H9 (cell line): ENCODE measurements at regions not wholly inside any gene's neighbourhood (a gene's known extent, or its start where the extent isn't known, plus 50 kb on each side); places are given as distances from the start of the nearest gene placed in this dataset.
A peak's percentile ranks its signal among the peaks of the same experiment; 100 is the strongest.

Experiments used
- DNase-seq: peaks from one replicate; pipeline ENCODE4 v3.0.0-alpha.2; 2017
- H2AFZ ChIP-seq: one replicate; pipeline ENCODE4 v1.6.1; 2013; ENCODE audit warnings: mild to moderate bottlenecking, low read length, control low read depth, moderate library complexity
- H2AK5ac ChIP-seq: 2 replicates; pipeline ENCODE4 v1.6.1; 2013; ENCODE audit warnings: low read length, control low read depth, mixed read lengths; ENCODE audit not compliant: insufficient read length
- H2BK120ac ChIP-seq: one replicate; pipeline ENCODE4 v1.6.1; 2013; ENCODE audit warnings: low read depth, mild to moderate bottlenecking, low read length, control low read depth, inconsistent platforms; ENCODE audit not compliant: poor library complexity, severe bottlenecking
- H2BK12ac ChIP-seq: 2 replicates; pipeline ENCODE4 v1.6.1; 2013; ENCODE audit warnings: low read length, control low read depth, mixed read lengths, low read depth; ENCODE audit not compliant: insufficient read length
- H2BK15ac ChIP-seq: 2 replicates; pipeline ENCODE4 v1.6.1; 2013; ENCODE audit warnings: low read depth, low read length, control low read depth
- H2BK20ac ChIP-seq: one replicate; pipeline ENCODE4 v1.6.1; 2013; ENCODE audit warnings: low read depth, mild to moderate bottlenecking, low read length, control low read depth, inconsistent platforms; ENCODE audit not compliant: poor library complexity, severe bottlenecking
- H2BK5ac ChIP-seq: 2 replicates; pipeline ENCODE4 v1.6.1; 2013; ENCODE audit warnings: low read length, control low read depth, mixed read lengths; ENCODE audit not compliant: insufficient read length
- H3K14ac ChIP-seq: 2 replicates; pipeline ENCODE4 v1.6.1; 2013; ENCODE audit warnings: low read length, control low read depth; ENCODE audit not compliant: insufficient read depth
- H3K18ac ChIP-seq: 2 replicates; pipeline ENCODE4 v1.6.1; 2013; ENCODE audit warnings: low read depth, mild to moderate bottlenecking, mixed read lengths, low read length, control low read depth; ENCODE audit not compliant: insufficient read length
- H3K23ac ChIP-seq: 2 replicates; pipeline ENCODE4 v1.6.1; 2013; ENCODE audit warnings: low read length, control low read depth, mixed read lengths, low read depth; ENCODE audit not compliant: insufficient read length
- H3K23me2 ChIP-seq: 2 replicates; pipeline ENCODE4 v1.6.1; 2013; ENCODE audit warnings: low read depth, mild to moderate bottlenecking, mixed read lengths, low read length, control low read depth; ENCODE audit not compliant: insufficient read length, poor library complexity, severe bottlenecking
- H3K27ac ChIP-seq: 2 replicates; pipeline ENCODE4 v1.5.1; 2013; ENCODE audit warnings: low read length, control low read depth, mixed read lengths, low read depth; ENCODE audit not compliant: insufficient read length
- H3K27me3 ChIP-seq: 2 replicates; pipeline ENCODE4 v1.6.1; 2013; ENCODE audit warnings: low read length, control low read depth, inconsistent platforms; ENCODE audit not compliant: insufficient read depth
- H3K4ac ChIP-seq: 2 replicates; pipeline ENCODE4 v1.6.1; 2013; ENCODE audit warnings: low read depth, mild to moderate bottlenecking, control low read depth, inconsistent platforms, low read length, moderate library complexity
- H3K4me1 ChIP-seq: 2 replicates; pipeline ENCODE4 v1.6.1; 2013; ENCODE audit warnings: low read length, control low read depth, inconsistent platforms; ENCODE audit not compliant: insufficient read depth
- H3K4me2 ChIP-seq: 2 replicates; pipeline ENCODE4 v1.6.1; 2013; ENCODE audit warnings: low read length, control low read depth, mixed read lengths; ENCODE audit not compliant: insufficient read length, insufficient read depth
- H3K56ac ChIP-seq: 2 replicates; pipeline ENCODE4 v1.6.1; 2013; ENCODE audit warnings: low read depth, mild to moderate bottlenecking, mixed read lengths, low read length, control low read depth; ENCODE audit not compliant: insufficient read length
- H3K79me1 ChIP-seq: 2 replicates; pipeline ENCODE4 v1.6.1; 2013; ENCODE audit warnings: low read depth, mild to moderate bottlenecking, moderate library complexity, low read length, control low read depth, inconsistent platforms; ENCODE audit not compliant: insufficient read depth, poor library complexity, severe bottlenecking
- H3K79me2 ChIP-seq: 2 replicates; pipeline ENCODE4 v1.6.1; 2013; ENCODE audit warnings: low read length, control low read depth, inconsistent platforms; ENCODE audit not compliant: insufficient read depth
- H3K9ac ChIP-seq: 2 replicates; pipeline ENCODE4 v1.6.1; 2013; ENCODE audit warnings: low read length, control low read depth, mixed read lengths; ENCODE audit not compliant: insufficient read length; ENCODE audit errors: extremely low read depth
- H3K9me3 ChIP-seq: one replicate; pipeline ENCODE4 v1.6.1; 2013; ENCODE audit warnings: low read depth, low read length, inconsistent platforms; ENCODE audit not compliant: control insufficient read depth
- H3T11ph ChIP-seq: one replicate; pipeline ENCODE4 v1.6.1; 2013; ENCODE audit warnings: mild to moderate bottlenecking, low read length, control low read depth, inconsistent platforms
- H4K20me1 ChIP-seq: one replicate; pipeline ENCODE4 v1.6.1; 2013; ENCODE audit not compliant: control insufficient read depth, insufficient read length, insufficient read depth
- H4K5ac ChIP-seq: 2 replicates; pipeline ENCODE4 v1.6.1; 2013; ENCODE audit warnings: low read depth, mild to moderate bottlenecking, mixed read lengths, low read length, control low read depth; ENCODE audit not compliant: insufficient read length
- H4K8ac ChIP-seq: replicated peaks from 2 replicates; pipeline ENCODE4 v1.6.1; 2013; ENCODE audit warnings: low read length, control low read depth, mixed read lengths, low read depth; ENCODE audit not compliant: insufficient read length
- H4K91ac ChIP-seq: 2 replicates; pipeline ENCODE4 v1.6.1; 2013; ENCODE audit warnings: low read depth, mild to moderate bottlenecking, moderate library complexity, mixed read lengths, low read length, control low read depth; ENCODE audit not compliant: insufficient read length
- H3K27ac Mint-ChIP-seq, 3 experiments: 2 replicates in 2 of 3; 3 replicates in 1 of 3; pipeline ENCODE4 v1.8.0; 2020 to 2021; ENCODE audit warnings: mixed read lengths in 3 of 3, mild to moderate bottlenecking in 1 of 3, moderate library complexity in 1 of 3
- H3K27me3 Mint-ChIP-seq: 2 replicates; pipeline ENCODE4 v1.8.0; 2021; ENCODE audit warnings: low read depth, mild to moderate bottlenecking, moderate library complexity, mixed read lengths
- H3K36me3 Mint-ChIP-seq, 3 experiments: 2 replicates in 2 of 3; 3 replicates in 1 of 3; pipeline ENCODE4 v1.8.0; 2020 to 2021; ENCODE audit warnings: low read depth in 3 of 3, mixed read lengths in 3 of 3; ENCODE audit not compliant: insufficient read depth in 1 of 3
- H3K4me1 Mint-ChIP-seq, 2 experiments: 2 replicates each; pipeline ENCODE4 v1.8.0; 2020; ENCODE audit warnings: mixed read lengths in 2 of 2
- H3K4me3 Mint-ChIP-seq, 2 experiments: 2 replicates in 1 of 2; 3 replicates in 1 of 2; pipeline ENCODE4 v1.8.0; 2020 to 2021; ENCODE audit warnings: mild to moderate bottlenecking in 2 of 2, mixed read lengths in 2 of 2, moderate library complexity in 1 of 2
- H3K9me3 Mint-ChIP-seq, 2 experiments: 2 replicates in 1 of 2; 3 replicates in 1 of 2; pipeline ENCODE4 v1.8.0; 2020; ENCODE audit warnings: mild to moderate bottlenecking in 2 of 2, mixed read lengths in 2 of 2, moderate library complexity in 1 of 2
- CTCF ChIP-seq: fragments of 200-600 bp; sonication (generic); conservative IDR thresholded peaks from 3 replicates; pipeline ENCODE4 v1.8.0; 2021; ENCODE audit warnings: antibody characterized with exemption, mild to moderate bottlenecking
- WGBS: extraction: QIAGEN DNeasy Blood & Tissue Kit; methylation state at CpG from one replicate; pipeline ENCODE4 v1.1.7; 2013; ENCODE audit warnings: missing lambda C conversion rate, low lambda C conversion rate, mixed read lengths; ENCODE audit not compliant: insufficient read length; ENCODE audit errors: extremely low coverage; 5-methylcytosine and 5-hydroxymethylcytosine counted together

DNA sequence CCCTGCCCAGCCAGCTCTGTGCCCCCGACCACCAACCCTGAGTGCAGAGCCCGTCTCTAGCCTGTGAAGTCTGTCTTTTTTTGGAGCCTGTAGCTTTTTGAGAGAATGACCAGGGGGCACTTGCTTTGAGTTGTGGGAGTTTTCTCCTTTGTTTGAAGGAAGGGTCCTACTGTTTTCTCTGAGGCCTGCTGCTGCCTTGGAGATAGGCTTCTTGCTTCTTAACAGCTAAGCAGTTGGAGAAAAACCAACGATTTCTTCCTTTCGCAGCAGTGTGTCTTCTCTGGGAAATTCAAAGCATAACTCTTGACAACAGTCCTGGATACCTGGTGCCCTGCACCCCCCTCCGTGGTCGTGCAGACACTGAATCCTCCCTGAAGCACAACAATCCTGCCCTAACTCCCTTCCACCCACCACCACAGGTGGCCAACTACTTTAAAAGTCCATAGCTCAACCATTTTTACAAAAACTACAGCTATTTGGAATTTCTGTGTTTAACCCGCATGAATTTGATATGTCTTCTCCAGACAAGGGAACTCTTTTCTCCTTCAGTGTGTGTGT is 61.0 kb downstream of the FAM50B start:
- Histone ChIP-seq H3K79me1 (no peaks in the 10 kb centered on the region), H2AK5ac (no peak overlapping the region), H3K9me3 (no peaks in the 10 kb centered on the region), H4K91ac (no peak overlapping the region), H4K20me1 (no peaks in the 10 kb centered on the region), H3K14ac (no peak overlapping the region), H3T11ph (no peak overlapping the region), H2BK120ac (no peak overlapping the region), H3K18ac (no peak overlapping the region), H3K23ac (no peak overlapping the region), H3K9ac (no peak overlapping the region), H3K27ac (no peak overlapping the region), H2BK15ac (no peak overlapping the region), H3K23me2 (no peaks in the 10 kb centered on the region), H3K4me1 (peaks cover 9% of the 10 kb centered on the region), H2AFZ (no peak overlapping the region), H3K56ac (no peak overlapping the region), H4K8ac (no peak overlapping the region), H2BK12ac (no peak overlapping the region), H2BK5ac (no peak overlapping the region), H3K27me3 (no peaks in the 10 kb centered on the region), H3K4me2 (no peak overlapping the region), H3K4ac (no peak overlapping the region), H3K79me2 (no peaks in the 10 kb centered on the region), H2BK20ac (no peak overlapping the region), H4K5ac (no peak overlapping the region)
- H3K27me3 Mint-ChIP-seq = peaks cover 6% of the 10 kb centered on the region
- no peak overlapping the region for H3K4me3 Mint-ChIP-seq
- H3K4me1 Mint-ChIP-seq = peaks cover 30 to 34% of the 10 kb centered on the region in 2 experiments
- no CpG with 5 or more reads among the region's 7 CpGs for WGBS
- H3K36me3 Mint-ChIP-seq = no peaks in the 10 kb centered on the region
- H3K27ac Mint-ChIP-seq = no peak overlapping the region; a peak in 1 of 7 replicates
- TF ChIP-seq CTCF = no peak
- H3K9me3 Mint-ChIP-seq = no peaks in the 10 kb centered on the region; a peak in 1 of 5 replicates
- peak; percentile 8 for DNase-seq
